SH-SY5Y (cell line): ENCODE measurements at regions not wholly inside any gene's neighbourhood (a gene's known extent, or its start where the extent isn't known, plus 50 kb on each side); places are given as distances from the start of the nearest gene placed in this dataset.

Experiments
- GATA2 ChIP-seq: IDR thresholded peaks from 2 replicates; pipeline ENCODE4 v1.6.1; 2011; ENCODE audit warnings: mild to moderate bottlenecking, low read depth, low read length
- GATA3 ChIP-seq: IDR thresholded peaks from 2 replicates; pipeline ENCODE4 v1.6.1; 2011; ENCODE audit warnings: low read depth, mild to moderate bottlenecking, low read length, moderate library complexity

- TF ChIP-seq GATA3 (no peak), GATA2 (no peak)
Measured at GRCh38 chr9:82599336-82599949, 463.5 kb downstream of the RASEF start.

- TF ChIP-seq GATA2: peak; percentile 85
- TF ChIP-seq GATA3: peak; percentile 52; the same call in 1 of the 2 replicates
Measured at GRCh38 chr9:82600536-82601292, 462.2 kb downstream of the RASEF start.

- TF ChIP-seq GATA3: peak; percentile 89
- peak; percentile 77 for TF ChIP-seq GATA2
Measured at GRCh38 chr9:82601293-82601771, 461.6 kb downstream of the RASEF start.

GRCh38 chr9:82604947-82605656 lies 457.8 kb downstream of the RASEF start:
- TF ChIP-seq GATA2 (no peak), GATA3 (no peak)

- TF ChIP-seq GATA3 (no peak), GATA2 (no peak)
Measured at GRCh38 chr9:82605657-82606031, 457.3 kb downstream of the RASEF start.

GRCh38 chr9:82606071-82606470 lies 456.9 kb downstream of the RASEF start:
- TF ChIP-seq GATA2: no peak
- TF ChIP-seq GATA3: no peak

- TF ChIP-seq GATA3 (no peak), GATA2 (no peak)
Measured at GRCh38 chr9:82606492-82607382, 456.2 kb downstream of the RASEF start.

GRCh38 chr9:82608487-82608886 lies 454.5 kb downstream of the RASEF start:
- no peak for TF ChIP-seq GATA3
- TF ChIP-seq GATA2: no peak

GRCh38 chr9:82612942-82613341 lies 450.0 kb downstream of the RASEF start:
- no peak for TF ChIP-seq GATA2
- TF ChIP-seq GATA3: no peak

GRCh38 chr9:82613498-82613897 lies 449.4 kb downstream of the RASEF start:
- TF ChIP-seq GATA3: no peak
- no peak for TF ChIP-seq GATA2

GRCh38 chr9:82616545-82616944 lies 446.4 kb downstream of the RASEF start:
- TF ChIP-seq GATA3: no peak
- TF ChIP-seq GATA2: no peak

- no peak for TF ChIP-seq GATA2
- TF ChIP-seq GATA3: no peak
Measured at GRCh38 chr9:82621447-82621846, 441.5 kb downstream of the RASEF start.

- no peak for TF ChIP-seq GATA3
- TF ChIP-seq GATA2: no peak
Measured at GRCh38 chr9:82637368-82637767, 425.6 kb downstream of the RASEF start.
